Neural cell (in vitro differentiated cells): ENCODE measurements at regions not wholly inside any gene's neighbourhood (a gene's known extent, or its start where the extent isn't known, plus 50 kb on each side); places are given as distances from the start of the nearest gene placed in this dataset.

Experiments
- H2AFZ ChIP-seq: fragments of 200-600, 300-800 bp; sonication (generic), shearing (Covaris generic); 2 replicates; pipeline ENCODE4 v1.6.0; 2014; ENCODE audit warnings: low read depth, mild to moderate bottlenecking, antibody characterized with exemption, low read length, moderate library complexity
- H3F3A ChIP-seq: fragments of 200-600 bp; shearing (Covaris generic); 2 replicates; pipeline ENCODE4 v1.6.1; 2016; ENCODE audit warnings: mild to moderate bottlenecking, moderate library complexity, mixed read lengths, antibody characterized with exemption, low read length; ENCODE audit not compliant: insufficient read depth, poor library complexity, severe bottlenecking
- H3K27ac ChIP-seq: fragments of 200-600, 300-800 bp; sonication (generic), shearing (Covaris generic); 2 replicates; pipeline ENCODE4 v1.5.1; 2014; ENCODE audit warnings: mild to moderate bottlenecking, low read length, moderate library complexity
- H3K27me3 ChIP-seq: fragments of 300-800, 200-600 bp; sonication (generic), shearing (Covaris generic); 2 replicates; pipeline ENCODE4 v1.6.0; 2014; ENCODE audit warnings: mild to moderate bottlenecking, low read depth, low read length, moderate library complexity; ENCODE audit not compliant: insufficient read depth
- H3K36me3 ChIP-seq: fragments of 300-800, 200-600 bp; sonication (generic), shearing (Covaris generic); 2 replicates; pipeline ENCODE4 v1.5.1; 2014; ENCODE audit warnings: mild to moderate bottlenecking, antibody characterized with exemption, low read length, moderate library complexity; ENCODE audit not compliant: insufficient read depth
- H3K4me2 ChIP-seq: fragments of 300-800, 200-600 bp; sonication (generic), shearing (Covaris generic); 2 replicates; pipeline ENCODE4 v1.6.0; 2014; ENCODE audit warnings: mild to moderate bottlenecking, low read length
- H3K4me3 ChIP-seq: fragments of 300-800, 200-600 bp; sonication (generic), shearing (Covaris generic); 2 replicates; pipeline ENCODE4 v1.5.1; 2014; ENCODE audit warnings: mild to moderate bottlenecking, low read length, moderate library complexity
- H3K79me2 ChIP-seq: fragments of 200-600 bp; shearing (Covaris generic); replicated peaks from 2 replicates; pipeline ENCODE4 v1.6.0; 2014; ENCODE audit warnings: mild to moderate bottlenecking, low read length, moderate library complexity; ENCODE audit not compliant: insufficient read depth
- H3K9ac ChIP-seq: fragments of 300-800, 200-600 bp; sonication (generic), shearing (Covaris generic); 2 replicates; pipeline ENCODE4 v1.6.1; 2016; ENCODE audit warnings: mild to moderate bottlenecking, low read length, mixed read lengths
- H3K9me2 ChIP-seq: fragments of 200-600 bp; shearing (Covaris generic); 2 replicates; pipeline ENCODE4 v1.6.1; 2016; ENCODE audit warnings: mild to moderate bottlenecking, low read length, mixed read lengths; ENCODE audit not compliant: insufficient read depth
- H3K9me3 ChIP-seq: fragments of 200-600, 300-800 bp; sonication (generic), shearing (Covaris generic); 2 replicates; pipeline ENCODE4 v1.6.1; 2016; ENCODE audit warnings: mild to moderate bottlenecking, mixed run types, low read length, moderate library complexity, mixed read lengths
- H4K20me1 ChIP-seq: fragments of 200-600 bp; shearing (Covaris generic); 2 replicates; pipeline ENCODE4 v1.6.1; 2016; ENCODE audit warnings: mild to moderate bottlenecking, mixed run types; ENCODE audit not compliant: insufficient read depth
- EP300 ChIP-seq: fragments of 450-650 bp; conservative IDR thresholded peaks from 2 replicates; pipeline ENCODE4 v1.6.1; 2014; ENCODE audit warnings: antibody characterized with exemption, mild to moderate bottlenecking, moderate library complexity; ENCODE audit not compliant: poor library complexity, severe bottlenecking
- EZH2 ChIP-seq: fragments of 200-600, 300-800 bp; shearing (Covaris generic), sonication (generic); IDR thresholded peaks from 2 replicates; pipeline ENCODE4 v1.6.1; 2014; ENCODE audit warnings: antibody characterized with exemption, low read length, borderline replicate concordance, mild to moderate bottlenecking; ENCODE audit not compliant: insufficient read depth, poor library complexity, severe bottlenecking
- MXI1 ChIP-seq: fragments of 450-650 bp; conservative IDR thresholded peaks from 2 replicates; pipeline ENCODE4 v1.6.1; 2014; ENCODE audit warnings: antibody characterized with exemption, mild to moderate bottlenecking; ENCODE audit not compliant: poor library complexity, severe bottlenecking
- POLR2AphosphoS5 ChIP-seq: IDR thresholded peaks from 2 replicates; pipeline ENCODE4 v1.6.1; 2012
- RAD21 ChIP-seq: fragments of 450-650 bp; conservative IDR thresholded peaks from 2 replicates; pipeline ENCODE4 v1.6.1; 2014; ENCODE audit warnings: antibody characterized with exemption, mild to moderate bottlenecking, moderate library complexity
- REST ChIP-seq: IDR thresholded peaks from 2 replicates; pipeline ENCODE4 v1.6.1; 2012; ENCODE audit warnings: borderline replicate concordance
- SMC3 ChIP-seq: fragments of 450-650 bp; conservative IDR thresholded peaks from 2 replicates; pipeline ENCODE4 v1.6.1; 2014; ENCODE audit warnings: antibody characterized with exemption, mild to moderate bottlenecking, moderate library complexity; ENCODE audit not compliant: poor library complexity
- TAF1 ChIP-seq: IDR thresholded peaks from 2 replicates; pipeline ENCODE4 v1.6.1; 2012; ENCODE audit warnings: low read depth
- TF ChIP-seq, protein P1 (sequence below): fragments of 450-650 bp; IDR thresholded peaks from 2 replicates; pipeline ENCODE4 v1.5.1; 2014; ENCODE audit warnings: antibody characterized with exemption, mild to moderate bottlenecking, moderate library complexity; ENCODE audit not compliant: poor library complexity, severe bottlenecking

DNA sequence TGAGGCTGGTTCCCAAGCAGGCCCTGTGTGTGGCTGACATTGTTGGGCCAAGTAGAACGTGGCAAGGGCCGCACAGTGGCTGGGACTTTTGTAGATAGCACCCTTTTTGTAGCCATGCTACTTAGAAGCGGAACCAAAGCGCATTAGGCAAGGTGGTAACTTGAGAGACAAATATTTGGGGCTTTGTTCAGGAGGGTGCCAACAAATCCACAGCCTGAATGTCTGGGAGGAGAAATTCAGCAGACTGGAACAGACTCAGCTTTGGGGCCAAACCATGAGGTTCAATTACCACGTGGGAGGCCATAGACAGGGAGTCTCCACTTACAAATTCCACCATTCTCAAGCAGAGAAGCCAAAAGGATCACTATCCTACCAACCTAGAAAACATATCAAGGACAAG, 183.7 kb downstream of the RGS9 start:
- Histone ChIP-seq H2AFZ (no peak overlapping the region), H3K36me3 (no peaks in the 10 kb centered on the region), H3K27me3 (no peaks in the 10 kb centered on the region), H3K9ac (no peak overlapping the region), H3K27ac (no peak overlapping the region), H3K4me2 (no peak overlapping the region), H3F3A (no peaks in the 10 kb centered on the region), H3K9me3 (no peaks in the 10 kb centered on the region), H4K20me1 (no peaks in the 10 kb centered on the region), H3K79me2 (no peaks in the 10 kb centered on the region), H3K9me2 (no peaks in the 10 kb centered on the region), H3K4me3 (no peak overlapping the region)
- TF ChIP-seq TAF1 (no peak), SMC3 (no peak)

GRCh38 chr17:65314212-65314611, 177.0 kb downstream of the RGS9 start:
- Histone ChIP-seq H3K36me3 (no peaks in the 10 kb centered on the region), H4K20me1 (no peaks in the 10 kb centered on the region), H3K9me2 (no peaks in the 10 kb centered on the region), H3K9me3 (no peaks in the 10 kb centered on the region), H3K27ac (no peak overlapping the region), H3K79me2 (no peaks in the 10 kb centered on the region), H3K4me2 (no peak overlapping the region), H3F3A (no peaks in the 10 kb centered on the region), H3K4me3 (no peak overlapping the region), H3K9ac (no peak overlapping the region), H2AFZ (no peak overlapping the region), H3K27me3 (no peaks in the 10 kb centered on the region)
- TF ChIP-seq SMC3 (no peak), POLR2AphosphoS5 (no peak)

DNA sequence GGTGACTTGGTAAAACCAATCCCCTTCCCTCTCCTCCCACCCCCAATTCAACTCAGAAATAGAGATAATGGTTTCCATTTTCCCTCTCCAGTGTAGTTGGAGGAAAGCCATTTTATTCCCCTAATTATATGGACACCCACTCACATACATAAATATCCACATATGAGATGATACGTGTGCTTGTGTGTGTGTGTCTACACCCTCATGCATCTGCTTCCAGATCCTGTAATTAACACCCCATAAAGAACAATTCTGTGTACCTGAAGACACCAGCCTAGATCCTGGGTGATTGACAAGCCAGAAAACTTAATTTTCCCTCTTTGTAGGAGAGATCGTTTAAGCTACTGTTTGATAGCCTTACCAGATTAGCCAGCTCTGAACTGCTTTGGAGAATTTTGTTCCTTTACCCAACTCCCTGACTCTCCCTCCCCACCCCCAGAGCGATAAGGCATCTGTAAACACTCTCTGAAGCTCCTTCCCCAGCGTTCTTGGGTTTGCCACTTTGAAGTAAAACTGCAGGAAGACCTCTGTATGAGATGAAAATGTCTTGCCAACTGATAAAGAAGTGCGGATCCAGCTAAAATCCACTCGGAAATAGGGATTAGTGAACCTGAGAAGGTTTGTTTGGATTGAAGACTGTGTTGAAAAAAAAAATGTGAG, 175.7 kb downstream of the RGS9 start:
- no peak overlapping the region for H3K4me2 ChIP-seq
- no peaks in the 10 kb centered on the region for H3K36me3 ChIP-seq
- H4K20me1 ChIP-seq, result no peaks in the 10 kb centered on the region
- TF ChIP-seq MXI1, result no peak
- TF ChIP-seq EZH2, result no peak
- TF ChIP-seq POLR2AphosphoS5, result no peak
- TF ChIP-seq SMC3, result no peak
- no peak for TF ChIP-seq TAF1
- TF ChIP-seq, protein P1, sequence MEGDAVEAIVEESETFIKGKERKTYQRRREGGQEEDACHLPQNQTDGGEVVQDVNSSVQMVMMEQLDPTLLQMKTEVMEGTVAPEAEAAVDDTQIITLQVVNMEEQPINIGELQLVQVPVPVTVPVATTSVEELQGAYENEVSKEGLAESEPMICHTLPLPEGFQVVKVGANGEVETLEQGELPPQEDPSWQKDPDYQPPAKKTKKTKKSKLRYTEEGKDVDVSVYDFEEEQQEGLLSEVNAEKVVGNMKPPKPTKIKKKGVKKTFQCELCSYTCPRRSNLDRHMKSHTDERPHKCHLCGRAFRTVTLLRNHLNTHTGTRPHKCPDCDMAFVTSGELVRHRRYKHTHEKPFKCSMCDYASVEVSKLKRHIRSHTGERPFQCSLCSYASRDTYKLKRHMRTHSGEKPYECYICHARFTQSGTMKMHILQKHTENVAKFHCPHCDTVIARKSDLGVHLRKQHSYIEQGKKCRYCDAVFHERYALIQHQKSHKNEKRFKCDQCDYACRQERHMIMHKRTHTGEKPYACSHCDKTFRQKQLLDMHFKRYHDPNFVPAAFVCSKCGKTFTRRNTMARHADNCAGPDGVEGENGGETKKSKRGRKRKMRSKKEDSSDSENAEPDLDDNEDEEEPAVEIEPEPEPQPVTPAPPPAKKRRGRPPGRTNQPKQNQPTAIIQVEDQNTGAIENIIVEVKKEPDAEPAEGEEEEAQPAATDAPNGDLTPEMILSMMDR, result no peak
- no peak for TF ChIP-seq EP300
- no peak for TF ChIP-seq RAD21
- no peak for TF ChIP-seq REST
- H3K4me3 ChIP-seq, result no peak overlapping the region
- no peaks in the 10 kb centered on the region for H3K9me2 ChIP-seq
- no peak overlapping the region for H3K9ac ChIP-seq
- H3K27ac ChIP-seq, result no peak overlapping the region
- no peaks in the 10 kb centered on the region for H3K9me3 ChIP-seq
- no peaks in the 10 kb centered on the region for H3K27me3 ChIP-seq
- H3K79me2 ChIP-seq, result no peaks in the 10 kb centered on the region
- no peaks in the 10 kb centered on the region for H3F3A ChIP-seq
- no peak overlapping the region for H2AFZ ChIP-seq
